GM12874 (cell line): ENCODE measurements at regions not wholly inside any gene's neighbourhood (a gene's known extent, or its start where the extent isn't known, plus 50 kb on each side); places are given as distances from the start of the nearest gene placed in this dataset.

Experiments
- CTCF ChIP-seq: IDR thresholded peaks from 2 replicates; pipeline ENCODE4 v1.5.1; 2011; ENCODE audit warnings: low read depth, mild to moderate bottlenecking, control low read depth, low read length, moderate library complexity; ENCODE audit not compliant: insufficient read depth

DNA sequence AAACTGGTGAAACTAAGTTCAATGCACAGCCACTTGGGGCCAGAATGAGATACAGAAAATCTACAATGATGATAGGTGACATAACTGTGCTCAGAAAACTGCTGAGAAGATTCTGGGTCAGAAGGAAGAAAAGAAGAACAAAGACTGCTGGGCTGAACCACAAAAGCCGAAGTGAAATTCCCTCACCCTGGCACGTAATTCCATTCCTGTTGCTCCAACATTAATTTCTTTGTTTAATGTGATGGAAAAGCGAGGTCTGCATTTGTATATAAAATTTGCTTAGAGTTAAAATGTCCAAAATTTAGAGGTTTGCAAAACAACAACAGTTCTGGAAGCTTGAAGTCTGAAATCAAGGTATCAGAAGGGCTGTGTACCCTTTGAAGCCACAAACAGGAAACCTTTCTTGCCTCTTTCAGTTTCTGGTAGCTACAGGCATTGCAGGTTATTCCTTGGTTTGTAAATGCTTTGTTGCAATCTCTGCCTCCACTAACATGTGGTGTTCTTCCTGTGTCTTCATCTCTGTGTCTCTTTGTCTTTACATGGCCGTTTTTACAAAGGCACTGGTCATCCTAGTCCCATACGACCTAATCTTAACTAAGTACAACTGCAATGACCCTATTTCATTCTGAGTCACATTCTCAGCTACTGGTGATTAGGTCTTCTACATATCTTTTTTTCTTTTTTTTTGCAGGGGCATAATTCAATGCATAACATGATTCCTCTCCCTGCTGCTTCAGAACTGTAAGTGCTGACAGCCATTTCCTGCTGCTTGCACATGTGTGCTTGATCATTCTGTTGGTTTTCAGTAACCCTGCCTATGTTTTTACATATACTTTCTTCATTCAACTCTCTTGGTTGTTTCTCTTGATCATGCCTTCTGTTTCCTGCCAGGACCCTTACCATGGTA, 603.0 kb upstream of the CDH8 start:
- TF ChIP-seq CTCF: 0 out of 2 replicates have a peak, but pooled peaks have one; percentile 1

DNA sequence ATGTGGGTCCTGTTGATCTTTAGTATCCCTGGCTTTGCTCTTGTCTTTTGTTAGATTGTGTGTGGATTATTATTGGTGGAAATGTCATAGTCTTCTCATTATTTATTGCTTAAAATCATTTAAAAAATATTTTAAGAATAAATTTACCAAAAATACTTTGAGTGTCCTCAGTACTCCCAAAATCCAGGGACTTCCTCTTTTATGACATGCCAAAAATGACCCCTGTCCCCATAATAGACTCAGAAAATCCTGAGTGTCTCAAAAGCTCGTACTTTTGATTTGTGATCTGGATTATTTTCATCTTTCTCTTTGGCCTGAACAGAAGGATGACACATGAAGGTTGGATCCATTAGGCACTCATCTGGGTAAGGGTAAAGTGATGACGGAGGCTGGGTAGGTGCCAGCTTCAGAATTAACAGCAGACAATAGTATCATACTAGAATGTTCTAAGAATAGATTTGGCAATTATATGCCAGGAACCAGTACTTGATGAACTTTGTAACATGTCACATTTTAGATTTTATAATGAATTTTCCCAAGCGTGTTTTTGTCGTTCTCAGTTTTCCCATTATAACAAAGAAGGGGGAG, 602.2 kb upstream of the CDH8 start:
- no peak for TF ChIP-seq CTCF

GRCh38 chr16:62625326-62625725, 589.1 kb upstream of the CDH8 start:
- no peak for TF ChIP-seq CTCF

GRCh38 chr16:62620275-62620674, 584.0 kb upstream of the CDH8 start:
- no peak for TF ChIP-seq CTCF

GRCh38 chr16:62615526-62615925, 579.3 kb upstream of the CDH8 start:
- TF ChIP-seq CTCF: no peak

- no peak for TF ChIP-seq CTCF
These were observed 574.1 kb upstream of the CDH8 start for GRCh38 chr16:62610291-62610690.

GRCh38 chr16:62602790-62603189, 566.6 kb upstream of the CDH8 start:
- no peak for TF ChIP-seq CTCF
